NCI-H2107 treated with DMSO at 0.1 percent for 48 hours (cell line): ENCODE measurements at regions not wholly inside any gene's neighbourhood (a gene's known extent, or its start where the extent isn't known, plus 50 kb on each side); places are given as distances from the start of the nearest gene placed in this dataset.
"Not testable (repeated sequence)": the region's sequence is repeated elsewhere in the genome, so short reads cannot be mapped to it uniquely, and the experiment has no call there.

Experiments
- DNase-seq: peaks from one replicate; lab custom pipeline; 2025; ENCODE audit not compliant: unreplicated experiment; lab: John Stamatoyannopoulos, UW

- no peak for DNase-seq
Measured at GRCh38 chr6:167707686-167708500, 118.8 kb upstream of the AFDN start.

- no peak for DNase-seq
Measured at GRCh38 chr6:167708501-167709094, 118.1 kb upstream of the AFDN start.

DNA sequence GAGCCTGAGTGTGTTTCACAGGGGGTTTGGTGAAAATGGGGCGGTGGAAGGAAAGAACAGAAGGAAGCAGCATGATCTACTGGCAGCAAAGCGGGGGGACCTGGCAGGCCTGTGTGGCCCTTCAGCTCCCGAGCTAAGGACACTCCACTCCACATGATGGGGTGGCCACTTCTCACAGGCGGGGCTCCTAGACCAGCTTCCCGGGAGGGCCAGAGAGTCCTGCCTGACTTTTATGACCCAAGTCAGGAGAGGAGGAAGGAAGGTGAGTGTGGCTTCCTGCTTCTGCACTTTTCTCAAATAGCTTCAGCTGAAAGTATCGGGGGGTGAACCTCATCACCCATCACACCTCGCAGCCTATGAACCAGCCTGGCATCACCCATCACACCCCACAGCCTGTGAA, 117.5 kb upstream of the AFDN start:
- DNase-seq: no peak

DNA sequence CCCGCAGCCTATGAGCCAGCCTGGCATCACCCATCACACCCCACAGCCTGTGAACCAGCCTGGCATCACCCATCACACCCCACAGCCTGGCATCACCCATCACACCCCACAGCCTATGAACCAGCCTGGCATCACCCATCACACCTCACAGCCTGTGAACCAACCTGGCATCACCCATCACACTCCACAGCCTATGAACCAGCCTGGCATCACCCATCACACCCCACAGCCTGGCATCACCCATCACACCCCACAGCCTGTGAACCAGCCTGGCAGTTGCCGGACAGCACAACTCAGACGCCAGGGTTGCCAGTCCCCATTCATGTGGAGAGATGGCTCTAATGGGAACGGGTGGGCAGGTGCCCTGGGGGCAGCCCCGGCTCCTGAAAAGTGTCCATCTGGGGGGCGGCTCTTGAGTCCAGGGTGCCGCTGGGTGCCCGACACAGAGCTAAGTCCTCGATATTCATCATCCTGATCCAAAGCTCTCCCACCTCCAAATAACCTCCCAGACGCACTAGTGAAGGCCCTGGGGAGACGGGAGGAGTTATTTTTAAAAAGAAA, 116.9 kb upstream of the AFDN start:
- not testable (repeated sequence) for DNase-seq

DNA sequence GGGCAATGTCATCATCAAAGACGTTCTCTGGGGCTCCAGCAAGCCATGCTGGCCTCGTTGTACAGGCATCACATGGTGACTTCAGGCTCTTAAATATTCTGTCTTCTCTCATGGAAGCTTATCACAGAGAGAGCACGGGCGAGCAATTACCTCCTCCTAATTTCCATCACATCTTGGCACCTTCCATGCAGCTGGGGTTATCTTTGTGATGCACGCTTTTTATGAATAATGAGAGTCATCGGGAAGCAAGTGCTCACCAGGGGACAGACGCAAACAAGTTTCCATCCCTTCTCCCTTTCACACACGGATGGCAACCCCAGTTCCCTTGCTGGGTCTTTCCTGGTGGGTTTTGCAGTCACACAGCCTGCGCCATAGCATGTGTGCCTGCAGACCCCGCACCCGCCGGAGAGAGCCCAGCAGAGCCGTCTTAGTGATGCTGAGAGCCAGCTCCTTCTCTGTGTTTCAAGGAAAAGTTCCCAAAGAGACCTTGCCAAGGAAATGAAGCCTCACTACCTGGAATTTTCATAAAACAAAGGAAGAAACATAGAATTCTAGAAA, 116.3 kb upstream of the AFDN start:
- DNase-seq: no peak

GRCh38 chr6:167711211-167711610, 115.5 kb upstream of the AFDN start:
- DNase-seq: no peak

DNA sequence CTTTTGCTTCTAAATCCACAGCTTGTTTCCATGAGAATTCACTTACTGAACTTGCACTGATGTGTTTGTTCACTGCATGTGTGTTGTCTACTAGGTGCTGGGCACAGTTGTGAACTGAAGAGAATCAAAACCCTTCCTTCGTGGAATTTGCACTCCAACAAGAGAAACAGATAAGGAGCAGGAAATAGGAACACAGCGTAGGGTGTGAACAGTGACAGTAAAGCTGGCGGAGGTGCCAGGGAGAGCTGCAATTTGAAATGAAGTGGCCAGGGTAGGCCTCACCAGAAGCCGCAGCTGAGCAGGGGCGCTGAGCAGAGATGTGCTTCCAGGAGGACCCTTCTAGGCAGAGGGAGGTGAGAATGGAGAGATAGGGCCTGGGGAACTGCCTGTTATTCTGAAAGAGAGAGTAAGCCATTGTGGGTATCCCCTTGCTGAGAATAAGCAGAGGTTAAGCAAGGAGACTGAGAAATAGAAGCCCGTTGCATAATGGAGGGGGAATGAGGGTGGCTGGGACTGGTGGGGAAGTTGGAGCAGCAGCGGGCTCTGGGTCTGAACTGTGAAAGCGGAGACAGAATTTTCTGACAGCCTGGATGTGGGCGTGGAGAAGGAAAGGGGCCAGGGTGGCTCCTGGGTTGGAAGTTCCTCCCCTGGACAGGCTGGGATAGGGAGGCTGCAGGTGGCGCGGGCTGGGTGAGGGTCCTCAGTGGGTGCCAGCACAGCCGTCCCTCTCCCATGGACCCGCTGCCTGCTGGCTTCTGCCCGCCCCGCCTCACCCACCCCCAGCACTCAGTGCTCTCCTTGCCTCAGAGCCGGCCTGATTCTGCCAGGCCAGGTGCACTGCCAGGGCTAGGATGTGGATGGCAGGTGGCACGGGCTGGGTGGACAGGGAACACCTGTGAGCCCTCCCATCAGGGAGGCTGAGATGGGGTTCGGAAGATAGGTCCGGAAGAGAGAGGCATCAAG, 114.7 kb upstream of the AFDN start:
- no peak for DNase-seq

- DNase-seq: no peak
Measured at GRCh38 chr6:167712731-167713475, 113.8 kb upstream of the AFDN start.

DNA sequence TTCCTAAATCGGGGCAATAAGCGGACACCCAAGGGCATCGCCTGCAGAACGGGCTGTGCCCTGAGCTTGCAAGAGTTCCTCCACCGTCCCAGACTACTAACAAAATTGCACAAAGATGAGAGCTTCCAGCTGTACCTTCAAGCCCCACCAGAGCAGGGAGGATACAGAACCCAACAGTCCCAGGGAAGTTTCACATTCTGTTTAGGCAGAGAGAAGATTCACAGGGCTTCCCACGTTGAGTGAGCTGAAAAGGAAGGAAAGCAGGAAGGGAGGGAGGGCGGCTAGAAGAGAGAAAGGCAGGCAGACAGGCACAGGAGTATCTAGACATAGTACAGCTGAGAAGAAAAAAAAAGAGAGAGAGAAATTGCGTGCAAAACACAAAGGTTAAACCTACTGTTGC, 112.6 kb upstream of the AFDN start:
- no peak for DNase-seq

DNA sequence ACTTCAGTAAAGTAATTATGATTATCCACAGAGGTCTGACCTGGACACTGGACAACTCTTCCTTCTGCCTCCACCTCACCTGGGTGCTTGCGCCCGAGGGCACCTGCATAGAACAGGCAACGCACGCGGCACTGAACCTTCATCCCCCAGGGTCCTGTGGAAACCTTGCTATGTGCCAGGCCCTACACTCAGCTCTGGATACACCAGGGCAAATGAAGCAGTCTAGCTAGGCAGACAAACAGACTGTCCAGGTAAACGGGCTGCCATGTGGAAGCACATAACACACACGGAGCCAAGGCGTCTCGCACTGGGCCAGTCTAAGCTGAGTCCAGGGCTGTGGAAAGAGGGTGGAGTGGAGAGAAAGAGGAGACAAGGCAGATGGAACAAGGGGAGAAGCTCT, 109.3 kb upstream of the AFDN start:
- DNase-seq: no peak

- no peak for DNase-seq
Measured at GRCh38 chr6:167717867-167718266, 108.8 kb upstream of the AFDN start.

GRCh38 chr6:167719920-167720319, 106.8 kb upstream of the AFDN start:
- DNase-seq: no peak

GRCh38 chr6:167720456-167721285, 106.0 kb upstream of the AFDN start:
- no peak for DNase-seq

GRCh38 chr6:167721291-167721690, 105.4 kb upstream of the AFDN start:
- no peak for DNase-seq

GRCh38 chr6:167722634-167723309, 103.9 kb upstream of the AFDN start:
- no peak for DNase-seq

DNA sequence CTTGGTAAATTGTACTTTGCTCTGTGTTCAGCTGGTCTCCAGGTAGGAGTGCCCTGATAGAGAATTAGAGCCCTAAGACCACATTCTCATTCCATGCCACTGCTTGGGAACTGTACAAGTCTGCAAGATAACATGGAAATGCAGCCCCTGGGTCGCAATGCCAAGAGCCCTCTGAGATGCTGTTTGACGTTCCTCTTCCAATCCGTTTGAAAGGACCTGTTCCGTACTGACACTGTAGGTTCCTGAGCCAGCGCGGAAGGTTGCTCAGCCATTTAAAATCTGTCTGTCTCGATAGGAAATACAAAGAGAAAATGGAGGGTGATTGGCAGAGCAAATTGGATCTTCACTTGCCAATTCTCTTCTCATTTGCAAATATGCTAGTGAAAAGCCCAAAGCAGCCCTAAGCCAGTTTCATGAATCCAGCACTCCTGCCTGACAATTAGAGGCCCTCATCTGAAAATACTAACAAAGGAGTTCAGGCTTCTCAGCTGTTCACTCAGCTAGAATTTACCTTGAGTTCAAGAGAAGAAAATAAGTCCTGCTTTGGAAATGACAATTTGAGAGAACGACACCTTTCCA, 100.6 kb upstream of the AFDN start:
- DNase-seq: no peak

DNA sequence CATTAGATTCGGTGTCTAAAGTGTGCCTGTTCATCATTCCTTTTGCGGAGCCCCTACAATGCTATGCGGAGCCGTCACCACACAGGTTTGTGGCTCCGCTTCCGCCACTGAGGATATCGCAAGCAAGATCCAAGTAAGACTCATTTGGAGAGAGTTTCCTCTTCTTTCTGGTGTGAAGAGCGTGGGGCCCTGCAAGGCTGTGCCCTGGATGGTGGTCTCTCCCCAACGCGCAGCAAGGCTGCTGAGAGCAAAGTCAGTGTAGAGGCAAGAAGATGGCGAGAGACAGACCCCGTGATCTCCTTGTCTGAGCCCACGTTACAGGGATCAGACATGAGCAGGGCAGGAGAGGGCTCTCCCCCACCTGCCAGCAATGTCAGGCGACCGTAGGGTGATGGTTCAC, 96.3 kb upstream of the AFDN start:
- no peak for DNase-seq

- DNase-seq: no peak
Measured at GRCh38 chr6:167731216-167731615, 95.5 kb upstream of the AFDN start.
